ENCODE measurements at regions not wholly inside any gene's neighbourhood (a gene's known extent, or its start where the extent isn't known, plus 50 kb on each side); places are given as distances from the start of the nearest gene placed in this dataset.

DNA sequence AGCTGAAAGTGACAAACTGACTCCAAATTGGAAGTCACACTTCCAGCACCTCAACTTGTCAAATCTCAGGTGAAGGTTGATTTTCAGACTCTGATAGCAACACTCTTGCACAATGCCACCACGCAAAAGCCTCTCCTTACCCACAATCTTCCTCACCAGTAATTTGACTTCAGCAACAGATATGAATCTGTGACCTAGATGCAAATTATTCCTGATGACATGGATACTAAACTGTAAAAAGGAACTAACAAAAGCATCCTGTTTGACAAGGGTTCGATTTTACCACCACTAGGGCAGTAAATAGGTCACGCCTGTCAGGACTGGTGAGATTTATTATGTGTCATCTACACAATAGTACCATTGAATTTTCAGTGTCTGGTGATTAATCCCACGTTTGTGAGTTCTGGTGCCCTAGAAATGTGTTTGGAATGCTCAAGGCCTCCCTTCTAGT lies 134.4 kb upstream of the COL21A1 start:
- H3K36me3 ChIP-seq (ENCODE audit: insufficient read depth, low read length, poor library complexity, severe bottlenecking), result no peaks in the 10 kb centered on the region
- H3K4me1 ChIP-seq (ENCODE audit: insufficient read depth, low read length, poor library complexity, severe bottlenecking), result no peaks in the 10 kb centered on the region
- POLR2A ChIA-PET (ENCODE audit: low non-redundant PET), result no interaction called here
- H3K4me3 ChIP-seq (ENCODE audit: low read depth, low read length, poor library complexity, severe bottlenecking), result no peak overlapping the region
- H3K9me3 ChIP-seq (ENCODE audit: low read depth, low read length, poor library complexity, severe bottlenecking), result no peaks in the 10 kb centered on the region
- CTCF ChIA-PET, result no interaction called here
- no peaks in the 10 kb centered on the region for H3K27me3 ChIP-seq (replicated peaks; ENCODE audit: insufficient read depth, low read depth, low read length, poor library complexity)
- BruUV-seq (replicated peaks), result no TSS peak
- TF ChIP-seq EZH2 (IDR thresholded peaks at IDR 0.05; ENCODE audit: borderline replicate concordance, low read depth, low read length, poor library complexity, severe bottlenecking), result no peak
- H3K27ac ChIP-seq (ENCODE audit: low read depth, low read length, poor library complexity, severe bottlenecking), result no peak overlapping the region
- DNase-seq (ENCODE audit: low spot score), result peak; percentile 26
- intact Hi-C loops (cut with micrococcal nuclease; ENCODE audit: unreplicated experiment), result no loop called here

- POLR2A ChIA-PET (ENCODE audit: low non-redundant PET), result no interaction called here
These were observed 133.1 kb upstream of the COL21A1 start for GRCh38 chr6:56380476-56380875.

DNA sequence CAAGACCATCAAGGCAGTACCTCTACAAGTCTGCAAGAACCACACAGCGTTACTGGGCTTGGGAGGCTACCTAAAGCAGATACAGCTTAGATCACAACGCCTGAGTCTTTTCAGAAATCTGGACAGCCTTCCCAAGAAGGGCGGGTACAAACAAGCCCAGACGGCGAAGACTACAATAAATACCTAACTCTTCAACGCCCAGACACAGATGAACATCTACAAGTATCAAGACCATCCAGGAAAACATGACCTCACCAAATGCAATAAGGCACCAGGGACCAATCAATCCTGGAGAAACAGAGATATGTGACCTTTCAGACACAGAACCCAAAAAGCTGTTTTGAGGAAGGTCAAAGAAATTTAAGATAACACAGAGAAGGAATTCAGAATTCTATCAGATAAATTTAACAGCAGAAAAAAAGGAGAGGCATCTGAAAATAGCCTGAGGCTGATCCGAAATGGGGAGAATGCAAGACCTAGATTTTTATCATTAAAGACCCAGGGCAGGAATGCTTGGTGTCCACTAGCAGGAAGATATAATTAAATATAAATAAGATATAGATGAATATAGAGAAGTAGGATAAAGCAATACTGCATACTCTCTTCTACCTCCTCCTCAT lies 131.7 kb upstream of the COL21A1 start:
- CTCF ChIA-PET, result no interaction called here
- Histone ChIP-seq H3K9me3 (ENCODE audit: low read depth, low read length, poor library complexity, severe bottlenecking) (no peaks in the 10 kb centered on the region), H3K27ac (ENCODE audit: low read depth, low read length, poor library complexity, severe bottlenecking) (no peak overlapping the region), H3K4me3 (ENCODE audit: low read depth, low read length, poor library complexity, severe bottlenecking) (no peak overlapping the region), H3K27me3 (replicated peaks; ENCODE audit: insufficient read depth, low read depth, low read length, poor library complexity) (no peaks in the 10 kb centered on the region), H3K36me3 (ENCODE audit: insufficient read depth, low read length, poor library complexity, severe bottlenecking) (no peaks in the 10 kb centered on the region), H3K4me1 (ENCODE audit: insufficient read depth, low read length, poor library complexity, severe bottlenecking) (no peaks in the 10 kb centered on the region)
- TF ChIP-seq EZH2 (IDR thresholded peaks at IDR 0.05; ENCODE audit: borderline replicate concordance, low read depth, low read length, poor library complexity, severe bottlenecking), result no peak
- TF ChIP-seq, protein P1, sequence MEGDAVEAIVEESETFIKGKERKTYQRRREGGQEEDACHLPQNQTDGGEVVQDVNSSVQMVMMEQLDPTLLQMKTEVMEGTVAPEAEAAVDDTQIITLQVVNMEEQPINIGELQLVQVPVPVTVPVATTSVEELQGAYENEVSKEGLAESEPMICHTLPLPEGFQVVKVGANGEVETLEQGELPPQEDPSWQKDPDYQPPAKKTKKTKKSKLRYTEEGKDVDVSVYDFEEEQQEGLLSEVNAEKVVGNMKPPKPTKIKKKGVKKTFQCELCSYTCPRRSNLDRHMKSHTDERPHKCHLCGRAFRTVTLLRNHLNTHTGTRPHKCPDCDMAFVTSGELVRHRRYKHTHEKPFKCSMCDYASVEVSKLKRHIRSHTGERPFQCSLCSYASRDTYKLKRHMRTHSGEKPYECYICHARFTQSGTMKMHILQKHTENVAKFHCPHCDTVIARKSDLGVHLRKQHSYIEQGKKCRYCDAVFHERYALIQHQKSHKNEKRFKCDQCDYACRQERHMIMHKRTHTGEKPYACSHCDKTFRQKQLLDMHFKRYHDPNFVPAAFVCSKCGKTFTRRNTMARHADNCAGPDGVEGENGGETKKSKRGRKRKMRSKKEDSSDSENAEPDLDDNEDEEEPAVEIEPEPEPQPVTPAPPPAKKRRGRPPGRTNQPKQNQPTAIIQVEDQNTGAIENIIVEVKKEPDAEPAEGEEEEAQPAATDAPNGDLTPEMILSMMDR (conservative IDR thresholded peaks at IDR 0.05; ENCODE audit: low read depth, low read length), result no peak
- no peak for DNase-seq (ENCODE audit: low spot score)
- BruUV-seq (replicated peaks), result no TSS peak
- POLR2A ChIA-PET (ENCODE audit: low non-redundant PET), result no interaction called here
- intact Hi-C loops (cut with micrococcal nuclease; ENCODE audit: unreplicated experiment), result no loop called here

More at GRCh38 chr6:56380476-56380875, 133.1 kb upstream of the COL21A1 start:
- TF ChIP-seq EZH2 (IDR thresholded peaks at IDR 0.05; ENCODE audit: borderline replicate concordance, low read depth, low read length, poor library complexity, severe bottlenecking), result no peak
- TF ChIP-seq, protein P1 (conservative IDR thresholded peaks at IDR 0.05; ENCODE audit: low read depth, low read length), result no peak
- no TSS peak for BruUV-seq (replicated peaks)
- H3K27me3 ChIP-seq (replicated peaks; ENCODE audit: insufficient read depth, low read depth, low read length, poor library complexity), result no peaks in the 10 kb centered on the region
- H3K9me3 ChIP-seq (ENCODE audit: low read depth, low read length, poor library complexity, severe bottlenecking), result no peaks in the 10 kb centered on the region
- H3K4me3 ChIP-seq (ENCODE audit: low read depth, low read length, poor library complexity, severe bottlenecking), result no peak overlapping the region
- no peak for DNase-seq (ENCODE audit: low spot score)
- no peaks in the 10 kb centered on the region for H3K4me1 ChIP-seq (ENCODE audit: insufficient read depth, low read length, poor library complexity, severe bottlenecking)
- intact Hi-C loops (cut with micrococcal nuclease; ENCODE audit: unreplicated experiment), result no loop called here
- CTCF ChIA-PET, result no interaction called here
- no peak overlapping the region for H3K27ac ChIP-seq (ENCODE audit: low read depth, low read length, poor library complexity, severe bottlenecking)
- H3K36me3 ChIP-seq (ENCODE audit: insufficient read depth, low read length, poor library complexity, severe bottlenecking), result no peaks in the 10 kb centered on the region

DNA sequence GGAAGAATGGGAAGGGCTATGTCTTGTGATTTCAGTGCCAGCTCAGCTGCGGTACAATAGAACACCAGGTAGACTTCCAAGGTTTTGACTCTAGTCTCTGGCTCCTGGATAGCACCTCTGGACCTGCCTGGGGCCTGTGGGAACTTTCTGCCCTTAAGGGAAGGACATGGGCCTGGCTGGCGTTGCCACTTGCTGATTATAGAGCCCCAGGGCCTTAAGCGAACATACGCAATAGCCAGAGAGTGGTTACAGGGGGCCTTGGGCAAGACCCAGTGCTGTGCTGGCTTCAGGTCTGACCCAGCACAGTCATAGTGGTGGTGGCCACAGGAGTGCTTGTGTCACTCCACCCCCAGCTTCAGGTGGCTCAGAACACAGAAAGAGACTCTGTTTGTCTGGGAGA lies 131.1 kb upstream of the COL21A1 start:
- no TSS peak for BruUV-seq (replicated peaks)
- H3K4me3 ChIP-seq (ENCODE audit: low read depth, low read length, poor library complexity, severe bottlenecking), result no peak overlapping the region
- ChIA-PET CTCF (no interaction called here), POLR2A (ENCODE audit: low non-redundant PET) (no interaction called here)
- intact Hi-C loops (cut with micrococcal nuclease; ENCODE audit: unreplicated experiment), result no loop called here
- no peaks in the 10 kb centered on the region for H3K9me3 ChIP-seq (ENCODE audit: low read depth, low read length, poor library complexity, severe bottlenecking)
- H3K27me3 ChIP-seq (replicated peaks; ENCODE audit: insufficient read depth, low read depth, low read length, poor library complexity), result no peaks in the 10 kb centered on the region
- H3K4me1 ChIP-seq (ENCODE audit: insufficient read depth, low read length, poor library complexity, severe bottlenecking), result no peaks in the 10 kb centered on the region
- H3K27ac ChIP-seq (ENCODE audit: low read depth, low read length, poor library complexity, severe bottlenecking), result no peak overlapping the region
- no peaks in the 10 kb centered on the region for H3K36me3 ChIP-seq (ENCODE audit: insufficient read depth, low read length, poor library complexity, severe bottlenecking)
- TF ChIP-seq, protein P1 (conservative IDR thresholded peaks at IDR 0.05; ENCODE audit: low read depth, low read length), result no peak
- no peak for TF ChIP-seq EZH2 (IDR thresholded peaks at IDR 0.05; ENCODE audit: borderline replicate concordance, low read depth, low read length, poor library complexity, severe bottlenecking)
- no peak for DNase-seq (ENCODE audit: low spot score)

Data from A673 (cell line).